22Rv1 (cell line): ENCODE measurements at regions not wholly inside any gene's neighbourhood (a gene's known extent, or its start where the extent isn't known, plus 50 kb on each side); places are given as distances from the start of the nearest gene placed in this dataset.
"Not testable (repeated sequence)": the region's sequence is repeated elsewhere in the genome, so short reads cannot be mapped to it uniquely, and the experiment has no call there.

Experiments used
- H3K27ac ChIP-seq: fragments of 450-650 bp; 2 replicates; pipeline ENCODE4 v1.5.1; 2017
- CTCF ChIP-seq: fragments of 450-650 bp; IDR thresholded peaks from 2 replicates; pipeline ENCODE4 v1.5.1; 2017; ENCODE audit warnings: mild to moderate bottlenecking
- ZFX ChIP-seq: fragments of 450-650 bp; IDR thresholded peaks from 2 replicates; pipeline ENCODE4 v1.6.1; 2017; ENCODE audit warnings: antibody characterized with exemption, borderline replicate concordance

GRCh38 chr1:38153778-38154470 is 107.3 kb upstream of the POU3F1 start:
- no peak for TF ChIP-seq CTCF
- TF ChIP-seq ZFX, result no peak
- H3K27ac ChIP-seq, result no peak overlapping the region

DNA sequence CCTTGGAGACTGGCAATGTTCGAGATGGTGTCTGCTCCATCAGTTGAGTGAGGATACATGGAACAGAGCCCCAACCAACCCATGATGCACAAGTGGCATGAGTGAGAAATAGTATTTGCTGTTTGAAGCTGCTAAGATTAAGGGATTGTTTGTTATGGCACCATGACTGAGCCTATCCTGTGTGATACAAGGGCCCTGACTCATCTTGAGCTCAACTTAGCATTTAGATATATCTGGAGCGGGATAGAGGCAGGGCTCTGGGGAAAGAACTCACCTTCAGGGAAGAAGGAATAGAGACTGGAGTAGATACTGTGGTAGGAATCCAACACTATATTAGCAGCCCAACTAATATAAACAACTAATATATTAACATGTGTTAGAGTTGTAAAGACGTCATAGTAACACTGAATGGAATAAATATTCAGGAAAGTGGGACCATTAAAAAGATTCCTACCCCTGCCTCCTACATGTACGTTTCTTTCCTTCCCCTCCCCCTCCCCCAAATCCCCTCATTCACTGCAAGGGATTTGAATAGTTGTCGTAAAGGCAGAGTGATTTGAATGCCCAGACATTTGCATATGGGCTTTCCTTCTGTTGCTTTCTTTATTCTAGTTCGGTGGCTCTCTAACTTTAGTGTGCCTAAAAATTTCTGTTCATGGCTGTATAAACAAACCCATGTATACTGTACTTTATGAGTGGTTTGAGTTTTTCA is 106.6 kb upstream of the POU3F1 start:
- H3K27ac ChIP-seq, result no peak overlapping the region
- TF ChIP-seq ZFX (no peak), CTCF (no peak; the same call in 1 of the 2 replicates)

DNA sequence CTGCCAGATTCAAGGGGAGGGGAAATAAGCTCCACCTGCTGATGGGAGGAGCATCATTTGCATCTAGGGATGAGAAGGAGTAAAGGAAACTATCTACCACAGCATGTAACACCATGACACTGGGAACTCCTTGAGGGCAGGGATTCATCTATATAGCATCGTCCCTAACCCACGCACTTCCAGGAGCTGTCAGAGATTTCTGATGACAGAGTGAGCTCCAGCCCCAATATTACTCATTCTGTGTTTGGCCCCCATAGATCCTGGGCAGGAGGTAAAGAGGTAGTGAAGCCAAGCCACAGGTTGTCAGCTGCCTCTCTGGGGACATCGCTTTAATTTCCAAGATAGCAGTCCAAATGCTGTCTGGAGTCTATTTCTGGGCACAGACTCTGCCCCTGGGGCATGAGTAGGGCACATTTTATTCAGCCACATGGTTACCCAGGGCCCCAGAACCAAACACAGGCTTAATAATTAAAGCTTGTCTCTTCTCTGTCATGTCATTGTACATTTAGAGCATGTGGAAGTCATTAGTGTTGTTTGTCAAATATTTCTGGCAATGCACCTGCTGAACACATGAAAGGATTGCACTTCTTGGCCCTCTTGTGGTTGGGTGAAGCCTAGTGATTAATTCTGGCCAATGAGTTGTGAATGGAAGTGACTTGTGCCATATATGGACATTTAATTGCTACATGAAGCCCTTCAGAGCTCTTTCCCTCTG is 105.9 kb upstream of the POU3F1 start:
- no peak overlapping the region for H3K27ac ChIP-seq
- TF ChIP-seq ZFX (no peak), CTCF (peak; percentile 27; the same call in 1 of the 2 replicates)

DNA sequence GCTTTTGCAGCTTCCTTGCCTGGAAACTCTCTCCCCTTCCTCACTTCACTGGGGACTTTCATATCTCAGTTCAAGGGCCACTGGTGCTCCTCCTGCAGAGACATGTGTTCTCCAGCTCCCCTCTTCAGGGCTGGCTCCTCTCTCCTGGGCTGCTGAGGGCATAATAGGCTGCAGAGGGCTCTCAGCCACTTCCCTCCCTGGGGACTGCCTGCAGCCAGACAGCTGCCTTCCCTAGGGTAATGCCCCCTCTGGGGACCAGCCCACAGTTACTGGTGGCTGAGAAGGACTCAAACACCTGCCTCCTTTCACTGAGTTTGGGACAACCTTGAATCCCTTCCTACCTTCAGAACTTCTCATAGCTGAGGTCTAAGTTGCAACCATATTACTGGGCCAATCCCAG is 104.8 kb upstream of the POU3F1 start:
- no peak for TF ChIP-seq CTCF
- no peak for TF ChIP-seq ZFX
- no peak overlapping the region for H3K27ac ChIP-seq

DNA sequence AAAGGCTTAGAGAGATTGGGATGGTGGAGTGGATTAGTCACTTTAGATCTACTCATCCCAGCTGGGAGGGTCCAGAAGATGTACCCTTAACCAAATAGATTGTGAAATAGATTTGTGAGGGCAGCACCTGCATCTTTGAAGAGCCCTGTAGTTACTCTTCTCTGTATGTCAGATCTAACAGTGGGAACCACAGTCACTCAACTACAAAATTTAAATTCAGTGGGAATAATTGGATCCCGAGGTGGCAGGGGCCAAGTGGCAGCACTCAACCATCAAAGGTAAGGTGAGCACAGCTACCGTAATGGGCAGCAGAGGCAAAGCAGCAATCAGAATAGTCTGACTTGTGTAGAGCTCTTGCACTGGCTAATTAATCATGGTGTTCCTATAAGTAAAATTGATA is 99.5 kb upstream of the POU3F1 start:
- not testable (repeated sequence) for H3K27ac ChIP-seq

- no peak overlapping the region for H3K27ac ChIP-seq
- TF ChIP-seq ZFX, result no peak
Measured at GRCh38 chr1:38142606-38143005, 96.0 kb upstream of the POU3F1 start.

GRCh38 chr1:38141483-38141882 is 94.9 kb upstream of the POU3F1 start:
- no peak overlapping the region for H3K27ac ChIP-seq
- TF ChIP-seq CTCF, result no peak
